PC-3 (cell line): ENCODE measurements at regions not wholly inside any gene's neighbourhood (a gene's known extent, or its start where the extent isn't known, plus 50 kb on each side); places are given as distances from the start of the nearest gene placed in this dataset.

Experiments used
- EZH2 ChIP-seq: fragments of 300-600 bp; sonication (generic); IDR thresholded peaks from one replicate; pipeline ENCODE4 v1.6.1; 2017; ENCODE audit warnings: antibody characterized with exemption, mild to moderate bottlenecking, low read length; ENCODE audit not compliant: unreplicated experiment
- EZH2phosphoT487 ChIP-seq: fragments of 300-600 bp; sonication (generic); IDR thresholded peaks from 2 replicates; pipeline ENCODE4 v1.6.1; 2018; ENCODE audit warnings: mild to moderate bottlenecking, antibody characterized with exemption, low read length, borderline replicate concordance
- TF ChIP-seq, protein P1 (sequence below): fragments of 300-600 bp; sonication (generic); conservative IDR thresholded peaks from 2 replicates; pipeline ENCODE4 v1.5.1; 2017; ENCODE audit warnings: antibody characterized with exemption, low read depth, mild to moderate bottlenecking, low read length

DNA sequence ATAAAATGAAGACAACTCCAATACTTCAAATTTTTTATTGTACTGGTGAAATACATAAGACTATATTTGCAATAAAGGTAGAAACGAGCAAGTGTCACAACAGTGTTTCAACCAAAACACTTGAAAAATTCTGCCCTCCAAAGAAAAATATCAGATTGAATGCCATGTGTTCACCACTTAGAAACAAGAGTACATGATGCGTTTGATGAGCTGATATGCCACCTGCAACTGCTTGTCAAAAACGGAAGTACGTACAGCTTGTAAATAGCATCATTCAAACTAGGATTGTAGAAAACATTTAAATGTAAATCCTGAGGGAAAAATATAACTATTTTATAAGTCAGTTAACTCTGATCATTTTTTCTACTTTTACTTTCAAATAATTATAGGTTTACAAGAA, 276.1 kb downstream of the ANTXR2 start:
- TF ChIP-seq, protein P1, sequence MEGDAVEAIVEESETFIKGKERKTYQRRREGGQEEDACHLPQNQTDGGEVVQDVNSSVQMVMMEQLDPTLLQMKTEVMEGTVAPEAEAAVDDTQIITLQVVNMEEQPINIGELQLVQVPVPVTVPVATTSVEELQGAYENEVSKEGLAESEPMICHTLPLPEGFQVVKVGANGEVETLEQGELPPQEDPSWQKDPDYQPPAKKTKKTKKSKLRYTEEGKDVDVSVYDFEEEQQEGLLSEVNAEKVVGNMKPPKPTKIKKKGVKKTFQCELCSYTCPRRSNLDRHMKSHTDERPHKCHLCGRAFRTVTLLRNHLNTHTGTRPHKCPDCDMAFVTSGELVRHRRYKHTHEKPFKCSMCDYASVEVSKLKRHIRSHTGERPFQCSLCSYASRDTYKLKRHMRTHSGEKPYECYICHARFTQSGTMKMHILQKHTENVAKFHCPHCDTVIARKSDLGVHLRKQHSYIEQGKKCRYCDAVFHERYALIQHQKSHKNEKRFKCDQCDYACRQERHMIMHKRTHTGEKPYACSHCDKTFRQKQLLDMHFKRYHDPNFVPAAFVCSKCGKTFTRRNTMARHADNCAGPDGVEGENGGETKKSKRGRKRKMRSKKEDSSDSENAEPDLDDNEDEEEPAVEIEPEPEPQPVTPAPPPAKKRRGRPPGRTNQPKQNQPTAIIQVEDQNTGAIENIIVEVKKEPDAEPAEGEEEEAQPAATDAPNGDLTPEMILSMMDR = no peak
- TF ChIP-seq EZH2 (no peak), EZH2phosphoT487 (no peak)
